ENCODE measurements at regions not wholly inside any gene's neighbourhood (a gene's known extent, or its start where the extent isn't known, plus 50 kb on each side); places are given as distances from the start of the nearest gene placed in this dataset.

- Histone ChIP-seq H3K9me3 (no peaks in the 10 kb centered on the region), H3K36me3 (no peaks in the 10 kb centered on the region), H3K27me3 (no peaks in the 10 kb centered on the region), H3K4me1 (no peaks in the 10 kb centered on the region), H3K4me3 (no peak overlapping the region), H3K27ac (peak overlapping the region; percentile 38)
- DNase-seq (no peak), ATAC-seq (peak; percentile 68)
- intact Hi-C loops (cut with DNase I): no loop called here
- TF ChIP-seq, protein P1, sequence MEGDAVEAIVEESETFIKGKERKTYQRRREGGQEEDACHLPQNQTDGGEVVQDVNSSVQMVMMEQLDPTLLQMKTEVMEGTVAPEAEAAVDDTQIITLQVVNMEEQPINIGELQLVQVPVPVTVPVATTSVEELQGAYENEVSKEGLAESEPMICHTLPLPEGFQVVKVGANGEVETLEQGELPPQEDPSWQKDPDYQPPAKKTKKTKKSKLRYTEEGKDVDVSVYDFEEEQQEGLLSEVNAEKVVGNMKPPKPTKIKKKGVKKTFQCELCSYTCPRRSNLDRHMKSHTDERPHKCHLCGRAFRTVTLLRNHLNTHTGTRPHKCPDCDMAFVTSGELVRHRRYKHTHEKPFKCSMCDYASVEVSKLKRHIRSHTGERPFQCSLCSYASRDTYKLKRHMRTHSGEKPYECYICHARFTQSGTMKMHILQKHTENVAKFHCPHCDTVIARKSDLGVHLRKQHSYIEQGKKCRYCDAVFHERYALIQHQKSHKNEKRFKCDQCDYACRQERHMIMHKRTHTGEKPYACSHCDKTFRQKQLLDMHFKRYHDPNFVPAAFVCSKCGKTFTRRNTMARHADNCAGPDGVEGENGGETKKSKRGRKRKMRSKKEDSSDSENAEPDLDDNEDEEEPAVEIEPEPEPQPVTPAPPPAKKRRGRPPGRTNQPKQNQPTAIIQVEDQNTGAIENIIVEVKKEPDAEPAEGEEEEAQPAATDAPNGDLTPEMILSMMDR (IDR thresholded peaks at IDR 0.05): no peak
Observed at GRCh38 chr3:106825962-106826605, 551.2 kb upstream of the CCDC54 start.

- DNase-seq: no peak
- no peak for ATAC-seq
- no peak overlapping the region for H3K4me3 ChIP-seq
- no peaks in the 10 kb centered on the region for H3K9me3 ChIP-seq
- H3K27me3 ChIP-seq: no peaks in the 10 kb centered on the region
- no peak overlapping the region for H3K27ac ChIP-seq
- intact Hi-C loops (cut with DNase I): no loop called here
- H3K4me1 ChIP-seq: no peaks in the 10 kb centered on the region
- TF ChIP-seq, protein P1 (IDR thresholded peaks at IDR 0.05): no peak
- no peaks in the 10 kb centered on the region for H3K36me3 ChIP-seq
Observed at GRCh38 chr3:106826791-106827311, 550.4 kb upstream of the CCDC54 start.

GRCh38 chr3:106827515-106828213 lies 549.6 kb upstream of the CCDC54 start:
- H3K27me3 ChIP-seq: no peaks in the 10 kb centered on the region
- DNase-seq: no peak
- no peaks in the 10 kb centered on the region for H3K4me1 ChIP-seq
- H3K36me3 ChIP-seq: no peaks in the 10 kb centered on the region
- TF ChIP-seq, protein P1 (IDR thresholded peaks at IDR 0.05): no peak
- no peak overlapping the region for H3K4me3 ChIP-seq
- intact Hi-C loops (cut with DNase I): no loop called here
- ATAC-seq: no peak
- no peaks in the 10 kb centered on the region for H3K9me3 ChIP-seq
- H3K27ac ChIP-seq: no peak overlapping the region

DNA sequence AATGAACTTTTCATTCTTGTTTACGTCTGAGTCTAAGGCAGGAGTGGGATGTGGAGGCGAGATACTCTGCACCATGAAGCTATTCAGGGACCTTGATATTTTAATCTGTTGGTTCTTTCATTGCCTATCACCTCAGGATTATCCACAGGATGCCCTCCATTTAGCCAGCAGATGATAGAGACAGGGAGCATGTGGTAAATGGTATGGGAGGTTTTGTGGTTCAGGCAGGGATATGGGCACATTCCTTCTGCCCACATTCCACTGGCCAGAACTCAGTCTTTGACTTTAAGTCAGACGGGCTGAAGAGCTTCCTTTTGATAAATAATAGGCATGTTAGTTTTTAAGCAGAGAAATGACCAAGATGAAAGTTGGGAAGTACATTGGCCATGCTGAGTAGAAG lies 548.0 kb upstream of the CCDC54 start:
- intact Hi-C loops (cut with DNase I): no loop called here

DNA sequence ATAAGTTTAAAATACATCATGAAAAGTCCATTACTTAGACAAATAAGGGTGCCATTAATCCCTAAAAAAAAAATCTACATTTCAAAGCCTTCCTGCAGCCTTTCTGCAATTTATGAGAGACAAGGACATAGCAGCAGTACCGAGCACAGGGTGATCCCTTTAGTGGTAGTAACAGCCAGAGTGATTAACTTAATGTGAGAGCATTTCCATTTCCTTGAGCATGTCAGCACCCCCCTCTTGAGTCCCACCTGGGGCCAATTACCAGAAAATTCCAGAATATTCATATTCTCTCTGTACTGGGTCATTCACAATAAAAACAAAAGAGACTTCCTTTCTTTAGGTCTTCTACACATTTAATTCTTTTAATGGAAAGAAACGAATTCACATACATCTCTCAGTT lies 546.9 kb upstream of the CCDC54 start:
- TF ChIP-seq, protein P1 (IDR thresholded peaks at IDR 0.05): no peak
- no peaks in the 10 kb centered on the region for H3K36me3 ChIP-seq
- DNase-seq (no peak), ATAC-seq (no peak)
- H3K9me3 ChIP-seq: no peaks in the 10 kb centered on the region
- H3K4me1 ChIP-seq: no peaks in the 10 kb centered on the region
- H3K27me3 ChIP-seq: no peaks in the 10 kb centered on the region
- no peak overlapping the region for H3K4me3 ChIP-seq
- intact Hi-C loops (cut with DNase I): no loop called here
- no peak overlapping the region for H3K27ac ChIP-seq

More for the DNA sequence above, 548.0 kb upstream of the CCDC54 start:
- Histone ChIP-seq H3K27me3 (no peaks in the 10 kb centered on the region), H3K4me1 (no peaks in the 10 kb centered on the region), H3K4me3 (no peak overlapping the region), H3K9me3 (no peaks in the 10 kb centered on the region), H3K27ac (no peak overlapping the region), H3K36me3 (no peaks in the 10 kb centered on the region)
- TF ChIP-seq, protein P1 (IDR thresholded peaks at IDR 0.05): no peak
- no peak for DNase-seq
- no peak for ATAC-seq
